Ishikawa (cell line): ENCODE measurements at regions not wholly inside any gene's neighbourhood (a gene's known extent, or its start where the extent isn't known, plus 50 kb on each side); places are given as distances from the start of the nearest gene placed in this dataset.

Experiments
- CEBPB ChIP-seq: IDR thresholded peaks from 2 replicates; pipeline ENCODE4 v1.6.1; 2012
- CREB1 ChIP-seq: IDR thresholded peaks from 2 replicates; pipeline ENCODE4 v1.6.1; 2012; ENCODE audit warnings: low read depth
- EGR1 ChIP-seq: IDR thresholded peaks from 2 replicates; pipeline ENCODE4 v1.6.1; 2012
- EP300 ChIP-seq: IDR thresholded peaks from 2 replicates; pipeline ENCODE4 v1.6.1; 2012; ENCODE audit warnings: borderline replicate concordance
- FOXM1 ChIP-seq: IDR thresholded peaks from 2 replicates; pipeline ENCODE4 v1.6.1; 2012; ENCODE audit warnings: low read depth, borderline replicate concordance
- NFIC ChIP-seq: IDR thresholded peaks from 2 replicates; pipeline ENCODE4 v1.6.1; 2012
- RAD21 ChIP-seq: IDR thresholded peaks from 2 replicates; pipeline ENCODE4 v1.6.1; 2012; ENCODE audit warnings: low read depth
- TAF1 ChIP-seq: IDR thresholded peaks from 2 replicates; pipeline ENCODE4 v1.6.1; 2012; ENCODE audit warnings: low read depth, mild to moderate bottlenecking
- TCF12 ChIP-seq: IDR thresholded peaks from 2 replicates; pipeline ENCODE4 v1.6.1; 2012; ENCODE audit warnings: low read depth
- YY1 ChIP-seq: IDR thresholded peaks from 2 replicates; pipeline ENCODE4 v1.6.1; 2012; ENCODE audit warnings: low read depth
- ZBTB7A ChIP-seq: IDR thresholded peaks from 2 replicates; pipeline ENCODE4 v1.6.1; 2012; ENCODE audit warnings: low read depth
- TF ChIP-seq, protein P1 (sequence below): IDR thresholded peaks from 2 replicates; pipeline ENCODE4 v1.6.1; 2012; ENCODE audit warnings: low read depth, mild to moderate bottlenecking
- TF ChIP-seq, protein P2 (sequence below): IDR thresholded peaks from 2 replicates; pipeline ENCODE4 v1.6.1; 2012
- TF ChIP-seq, protein P3 (sequence below): IDR thresholded peaks from 2 replicates; pipeline ENCODE4 v1.6.1; 2012

DNA sequence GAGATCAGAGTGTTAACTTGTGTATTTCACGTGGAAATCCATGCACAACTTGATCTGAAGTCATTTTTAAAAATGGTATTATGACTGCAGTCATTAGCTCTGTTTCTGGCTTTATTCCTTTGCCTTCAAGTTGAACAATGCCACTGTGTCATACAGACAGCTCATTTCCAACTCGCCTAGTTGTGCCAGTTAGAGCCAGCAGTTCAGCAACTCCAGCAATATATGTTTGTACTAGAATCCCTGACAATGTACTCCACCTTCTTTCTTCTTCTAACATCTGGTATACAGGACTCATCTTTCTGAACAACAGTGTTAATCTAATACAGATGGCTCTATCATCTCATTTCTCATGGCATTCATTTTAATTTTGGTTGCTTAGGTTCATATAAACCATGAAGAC, 418.3 kb upstream of the POU3F2 start:
- no peak for TF ChIP-seq ZBTB7A
- no peak for TF ChIP-seq EP300
- no peak for TF ChIP-seq YY1
- TF ChIP-seq, protein P1, sequence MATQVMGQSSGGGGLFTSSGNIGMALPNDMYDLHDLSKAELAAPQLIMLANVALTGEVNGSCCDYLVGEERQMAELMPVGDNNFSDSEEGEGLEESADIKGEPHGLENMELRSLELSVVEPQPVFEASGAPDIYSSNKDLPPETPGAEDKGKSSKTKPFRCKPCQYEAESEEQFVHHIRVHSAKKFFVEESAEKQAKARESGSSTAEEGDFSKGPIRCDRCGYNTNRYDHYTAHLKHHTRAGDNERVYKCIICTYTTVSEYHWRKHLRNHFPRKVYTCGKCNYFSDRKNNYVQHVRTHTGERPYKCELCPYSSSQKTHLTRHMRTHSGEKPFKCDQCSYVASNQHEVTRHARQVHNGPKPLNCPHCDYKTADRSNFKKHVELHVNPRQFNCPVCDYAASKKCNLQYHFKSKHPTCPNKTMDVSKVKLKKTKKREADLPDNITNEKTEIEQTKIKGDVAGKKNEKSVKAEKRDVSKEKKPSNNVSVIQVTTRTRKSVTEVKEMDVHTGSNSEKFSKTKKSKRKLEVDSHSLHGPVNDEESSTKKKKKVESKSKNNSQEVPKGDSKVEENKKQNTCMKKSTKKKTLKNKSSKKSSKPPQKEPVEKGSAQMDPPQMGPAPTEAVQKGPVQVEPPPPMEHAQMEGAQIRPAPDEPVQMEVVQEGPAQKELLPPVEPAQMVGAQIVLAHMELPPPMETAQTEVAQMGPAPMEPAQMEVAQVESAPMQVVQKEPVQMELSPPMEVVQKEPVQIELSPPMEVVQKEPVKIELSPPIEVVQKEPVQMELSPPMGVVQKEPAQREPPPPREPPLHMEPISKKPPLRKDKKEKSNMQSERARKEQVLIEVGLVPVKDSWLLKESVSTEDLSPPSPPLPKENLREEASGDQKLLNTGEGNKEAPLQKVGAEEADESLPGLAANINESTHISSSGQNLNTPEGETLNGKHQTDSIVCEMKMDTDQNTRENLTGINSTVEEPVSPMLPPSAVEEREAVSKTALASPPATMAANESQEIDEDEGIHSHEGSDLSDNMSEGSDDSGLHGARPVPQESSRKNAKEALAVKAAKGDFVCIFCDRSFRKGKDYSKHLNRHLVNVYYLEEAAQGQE = no peak
- no peak for TF ChIP-seq NFIC
- TF ChIP-seq, protein P2, sequence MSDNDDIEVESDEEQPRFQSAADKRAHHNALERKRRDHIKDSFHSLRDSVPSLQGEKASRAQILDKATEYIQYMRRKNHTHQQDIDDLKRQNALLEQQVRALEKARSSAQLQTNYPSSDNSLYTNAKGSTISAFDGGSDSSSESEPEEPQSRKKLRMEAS = no peak
- TF ChIP-seq, protein P3, sequence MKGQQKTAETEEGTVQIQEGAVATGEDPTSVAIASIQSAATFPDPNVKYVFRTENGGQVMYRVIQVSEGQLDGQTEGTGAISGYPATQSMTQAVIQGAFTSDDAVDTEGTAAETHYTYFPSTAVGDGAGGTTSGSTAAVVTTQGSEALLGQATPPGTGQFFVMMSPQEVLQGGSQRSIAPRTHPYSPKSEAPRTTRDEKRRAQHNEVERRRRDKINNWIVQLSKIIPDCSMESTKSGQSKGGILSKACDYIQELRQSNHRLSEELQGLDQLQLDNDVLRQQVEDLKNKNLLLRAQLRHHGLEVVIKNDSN = no peak
- TF ChIP-seq FOXM1 = no peak
- no peak for TF ChIP-seq RAD21
- TF ChIP-seq CREB1 = no peak
- no peak for TF ChIP-seq CEBPB
- TF ChIP-seq TAF1 = no peak
- TF ChIP-seq TCF12 = no peak
- no peak for TF ChIP-seq EGR1
